ENCODE measurements at regions not wholly inside any gene's neighbourhood (a gene's known extent, or its start where the extent isn't known, plus 50 kb on each side); places are given as distances from the start of the nearest gene placed in this dataset.

GRCh38 chr7:20963556-20964280 lies 177.0 kb upstream of the SP8 start:
- TF ChIP-seq LEF1 (IDR thresholded peaks at IDR 0.05; ENCODE audit: borderline replicate concordance) (no peak), FOXA1 (IDR thresholded peaks at IDR 0.05) (no peak), L3MBTL2 (conservative IDR thresholded peaks at IDR 0.05) (no peak), SUZ12 (IDR thresholded peaks at IDR 0.05) (no peak), TARDBP (IDR thresholded peaks at IDR 0.05) (no peak), FOXM1 (IDR thresholded peaks at IDR 0.05; ENCODE audit: borderline replicate concordance) (no peak)
